GM12872 (cell line): ENCODE measurements at regions not wholly inside any gene's neighbourhood (a gene's known extent, or its start where the extent isn't known, plus 50 kb on each side); places are given as distances from the start of the nearest gene placed in this dataset.

Experiments
- TF ChIP-seq, protein P1 (sequence below): IDR thresholded peaks from 3 replicates; pipeline ENCODE4 v1.5.1; 2011; ENCODE audit warnings: low read depth, mild to moderate bottlenecking, low read length, moderate library complexity; ENCODE audit not compliant: insufficient read depth

DNA sequence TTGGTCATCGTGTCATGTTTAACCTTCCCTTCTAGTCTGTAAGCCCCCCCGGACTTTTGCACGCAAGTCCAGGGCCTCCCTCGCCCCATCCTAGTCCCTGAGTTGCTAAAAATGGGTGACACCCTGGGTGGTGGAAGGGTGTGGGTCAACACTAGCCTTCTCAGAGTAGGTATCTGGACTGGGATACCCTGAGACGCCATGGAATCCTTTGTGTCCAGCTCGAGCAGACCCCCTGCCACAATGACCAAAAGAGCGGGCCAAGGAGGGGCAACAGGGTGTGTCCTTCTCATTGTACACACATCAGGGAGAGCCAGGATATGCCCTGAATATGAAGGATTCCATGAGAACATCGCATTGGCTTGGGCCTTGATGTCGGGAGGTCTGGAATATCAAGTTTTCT lies 67.5 kb upstream of the ATP12A start:
- TF ChIP-seq, protein P1, sequence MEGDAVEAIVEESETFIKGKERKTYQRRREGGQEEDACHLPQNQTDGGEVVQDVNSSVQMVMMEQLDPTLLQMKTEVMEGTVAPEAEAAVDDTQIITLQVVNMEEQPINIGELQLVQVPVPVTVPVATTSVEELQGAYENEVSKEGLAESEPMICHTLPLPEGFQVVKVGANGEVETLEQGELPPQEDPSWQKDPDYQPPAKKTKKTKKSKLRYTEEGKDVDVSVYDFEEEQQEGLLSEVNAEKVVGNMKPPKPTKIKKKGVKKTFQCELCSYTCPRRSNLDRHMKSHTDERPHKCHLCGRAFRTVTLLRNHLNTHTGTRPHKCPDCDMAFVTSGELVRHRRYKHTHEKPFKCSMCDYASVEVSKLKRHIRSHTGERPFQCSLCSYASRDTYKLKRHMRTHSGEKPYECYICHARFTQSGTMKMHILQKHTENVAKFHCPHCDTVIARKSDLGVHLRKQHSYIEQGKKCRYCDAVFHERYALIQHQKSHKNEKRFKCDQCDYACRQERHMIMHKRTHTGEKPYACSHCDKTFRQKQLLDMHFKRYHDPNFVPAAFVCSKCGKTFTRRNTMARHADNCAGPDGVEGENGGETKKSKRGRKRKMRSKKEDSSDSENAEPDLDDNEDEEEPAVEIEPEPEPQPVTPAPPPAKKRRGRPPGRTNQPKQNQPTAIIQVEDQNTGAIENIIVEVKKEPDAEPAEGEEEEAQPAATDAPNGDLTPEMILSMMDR: no peak

DNA sequence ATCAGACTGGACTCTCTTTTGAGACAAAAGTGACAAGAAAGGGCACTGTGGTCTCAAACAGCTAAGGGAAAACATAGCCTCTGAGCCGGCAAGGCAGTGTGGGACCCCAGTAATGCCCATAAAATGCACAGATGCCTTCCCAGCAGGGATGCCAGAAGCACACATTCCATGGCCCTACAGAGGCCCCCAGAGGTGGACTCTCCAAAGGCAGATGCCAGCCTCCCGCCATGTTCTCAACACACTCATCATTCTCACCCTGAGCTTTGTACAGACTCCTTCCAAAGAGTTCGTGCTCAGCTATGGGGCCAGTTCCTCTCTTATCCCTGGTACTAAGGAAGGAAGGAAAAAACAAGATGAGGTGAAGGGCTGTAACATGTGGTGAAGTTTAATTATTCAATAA lies 67.1 kb upstream of the ATP12A start:
- TF ChIP-seq, protein P1: no peak

DNA sequence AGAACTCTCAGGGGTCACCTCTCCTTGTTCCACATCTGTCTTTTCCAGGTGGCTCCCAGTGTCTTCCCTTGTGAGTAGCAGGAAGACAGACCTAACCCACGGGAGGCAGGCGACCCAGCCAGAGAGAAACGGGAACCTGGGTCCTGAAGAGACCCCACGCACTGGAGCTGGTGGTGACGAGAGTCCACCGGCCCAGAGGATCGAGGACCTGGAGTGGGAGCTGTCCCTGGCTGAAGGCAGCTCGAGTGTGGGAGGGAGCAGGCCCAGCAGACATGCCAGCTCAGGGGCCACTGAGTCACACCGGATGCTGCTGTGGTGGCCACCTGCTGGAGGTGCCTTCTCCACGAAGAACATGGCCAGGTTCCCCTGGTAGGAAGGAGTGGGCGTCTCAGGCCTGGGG lies 66.5 kb upstream of the ATP12A start:
- TF ChIP-seq, protein P1: no peak

DNA sequence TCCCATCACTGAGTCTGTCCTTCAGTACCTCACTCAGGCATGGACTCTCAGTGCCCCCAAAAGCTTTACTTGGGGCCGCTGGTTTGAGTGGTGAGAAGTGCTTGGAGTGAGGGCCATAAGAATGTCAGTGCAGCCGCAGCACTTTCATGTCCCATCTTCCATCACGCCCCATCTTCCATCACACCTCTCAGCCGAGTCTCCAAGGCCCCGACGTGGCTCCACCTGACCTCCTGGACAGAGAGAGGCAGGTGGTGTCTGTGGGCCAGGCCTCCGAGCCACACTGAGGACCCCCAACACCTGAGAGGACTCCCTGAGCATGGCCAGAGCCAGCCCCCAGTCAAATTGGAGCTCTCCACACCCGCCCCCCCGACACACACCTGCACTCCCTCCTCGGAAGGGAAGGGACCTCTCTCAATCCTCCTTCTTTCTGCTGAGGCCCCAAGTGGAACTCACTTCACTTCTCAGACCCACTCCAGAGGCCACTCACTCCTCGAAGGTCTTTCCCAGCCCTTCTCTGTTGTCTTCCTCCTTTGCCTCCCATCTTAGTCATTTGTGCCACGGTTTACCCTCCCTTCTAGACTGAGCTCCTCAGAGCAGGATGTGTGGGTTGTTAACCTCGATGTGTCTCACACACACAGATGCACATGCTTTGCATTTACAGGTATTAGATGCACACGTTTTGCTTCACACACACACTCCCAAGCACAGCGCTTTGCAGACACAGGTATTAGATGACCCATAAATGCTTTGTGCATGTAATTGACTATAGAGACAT lies 65.7 kb upstream of the ATP12A start:
- TF ChIP-seq, protein P1: no peak

DNA sequence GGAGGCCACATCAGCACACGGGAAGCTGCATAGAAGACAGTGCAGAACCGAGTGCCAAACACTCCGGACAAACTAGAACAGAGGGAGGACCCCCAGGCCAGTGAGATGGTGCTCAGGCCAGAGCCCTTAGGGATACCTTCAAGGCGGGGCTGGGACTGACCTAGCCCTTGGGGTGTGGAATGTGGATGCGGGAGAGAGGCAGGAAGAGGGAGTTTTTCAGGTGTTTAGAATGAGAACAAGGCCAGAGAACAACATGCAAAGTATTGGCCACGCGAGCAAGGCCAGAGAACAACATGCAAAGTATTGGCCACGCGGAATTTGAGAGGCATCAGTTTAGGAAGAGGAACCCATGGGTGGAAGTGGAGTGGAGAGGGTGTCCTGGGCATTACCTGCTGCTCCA lies 65.1 kb upstream of the ATP12A start:
- TF ChIP-seq, protein P1: no peak

DNA sequence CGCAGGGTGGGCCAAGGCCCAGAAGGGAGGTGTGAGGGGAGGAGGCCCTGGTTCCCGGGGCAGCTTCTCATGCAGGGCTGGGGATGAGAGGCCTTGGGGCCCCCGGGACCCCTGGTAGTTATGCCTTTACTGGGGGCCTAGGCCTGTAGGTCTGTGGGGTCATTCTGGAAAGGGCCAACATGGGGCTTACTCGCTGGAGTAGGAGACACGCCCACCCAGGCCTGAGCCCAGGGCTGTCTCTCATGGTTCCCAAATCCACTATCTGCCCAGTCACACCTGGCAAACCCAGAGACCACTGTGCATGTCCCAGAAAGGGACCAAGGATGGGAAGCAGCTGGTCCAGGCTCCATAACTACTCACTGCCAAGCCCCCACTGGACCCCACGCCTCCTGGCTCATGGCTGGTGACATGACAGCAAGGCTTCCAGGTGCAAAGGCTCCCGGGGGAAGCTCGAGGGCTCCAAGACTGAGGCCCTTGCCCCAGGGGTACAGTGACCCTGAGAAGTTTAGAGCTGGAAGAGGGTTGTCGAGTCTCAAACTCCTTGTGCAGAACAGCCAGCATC lies 64.2 kb upstream of the ATP12A start:
- TF ChIP-seq, protein P1: no peak

DNA sequence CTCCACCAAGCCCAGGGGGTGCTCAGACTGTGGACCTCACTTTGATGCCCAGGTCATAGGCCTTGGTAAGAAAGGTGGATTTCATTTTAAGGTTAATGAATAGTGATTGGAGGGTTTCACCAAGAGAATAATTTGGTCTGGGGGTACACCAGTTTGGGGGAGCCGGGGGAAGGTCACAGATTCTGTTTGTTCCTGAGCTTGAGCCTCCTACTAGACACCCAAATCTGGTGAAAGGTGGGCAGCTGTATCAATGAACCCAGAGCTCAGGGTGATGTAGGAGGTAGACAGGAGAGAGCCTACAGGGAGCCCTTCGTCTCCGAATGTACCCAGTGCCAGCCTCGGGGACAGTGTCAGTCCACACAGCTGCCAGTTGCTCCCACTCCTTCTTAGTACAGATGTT lies 63.7 kb upstream of the ATP12A start:
- TF ChIP-seq, protein P1: no peak
